Activated T-cell treated with anti-CD3 and anti-CD28 coated beads, Interleukin-2, amount 50 U/mL, for 72 hours (primary cell): ENCODE measurements at regions not wholly inside any gene's neighbourhood (a gene's known extent, or its start where the extent isn't known, plus 50 kb on each side); places are given as distances from the start of the nearest gene placed in this dataset.

Experiments
- ATAC-seq, 2 donors: fragments of 150-1000 bp; cut with Tn5 transposase; replicated peaks in 1 of 2; 2 replicates each; pipeline ENCODE4 v1.10.0; 2021; ENCODE audit warnings: moderate library complexity in 2 of 2, mild to moderate bottlenecking in 1 of 2
- DNase-seq, 2 donors: peaks; one replicate each; pipeline ENCODE4 v3.0.0; 2021 to 2022; ENCODE audit warnings: mixed read lengths in 1 of 2
- H3K27ac Mint-ChIP-seq: one replicate; pipeline ENCODE4 v1.8.0; 2022; ENCODE audit warnings: mild to moderate bottlenecking, moderate library complexity, mixed read lengths
- H3K27me3 Mint-ChIP-seq: one replicate; pipeline ENCODE4 v1.8.0; 2022; ENCODE audit warnings: low read depth, mixed read lengths
- H3K36me3 Mint-ChIP-seq, 2 donors: one replicate each; pipeline ENCODE4 v1.8.0; 2022; ENCODE audit warnings: mixed read lengths in 2 of 2, mild to moderate bottlenecking in 1 of 2; ENCODE audit not compliant: insufficient read depth in 2 of 2
- H3K4me1 Mint-ChIP-seq: one replicate; pipeline ENCODE4 v1.8.0; 2022; ENCODE audit warnings: low read depth, mixed read lengths
- H3K4me3 Mint-ChIP-seq, 2 donors: one replicate each; pipeline ENCODE4 v1.8.0; 2022; ENCODE audit warnings: mild to moderate bottlenecking in 2 of 2, mixed read lengths in 2 of 2, moderate library complexity in 2 of 2
- H3K9me3 Mint-ChIP-seq, 2 donors: one replicate each; pipeline ENCODE4 v1.8.0; 2022; ENCODE audit warnings: mixed read lengths in 2 of 2

- H3K4me1 Mint-ChIP-seq, result peaks cover 35% of the 10 kb centered on the region
- H3K4me3 Mint-ChIP-seq, result peak overlapping the region in 1 of 2 donors; percentile 60
- ATAC-seq (no peak), DNase-seq (no peak)
- H3K27me3 Mint-ChIP-seq, result no peaks in the 10 kb centered on the region
- H3K9me3 Mint-ChIP-seq, result peaks cover 15 to 20% of the 10 kb centered on the region in 2 donors
- H3K27ac Mint-ChIP-seq, result no peak overlapping the region
- peaks cover 11 to 30% of the 10 kb centered on the region in 2 donors for H3K36me3 Mint-ChIP-seq
Observed at GRCh38 chr2:7661502-7661901, 744.3 kb downstream of the RNF144A start.

- Mint-ChIP-seq H3K27me3 (no peaks in the 10 kb centered on the region), H3K4me1 (peaks cover 48% of the 10 kb centered on the region), H3K9me3 (peaks cover 5 to 8% of the 10 kb centered on the region in 2 donors), H3K27ac (peak overlapping the region; percentile 18), H3K36me3 (peaks cover 11 to 24% of the 10 kb centered on the region in 2 donors), H3K4me3 (peak overlapping the region in 1 of 2 donors; percentile 18)
- DNase-seq, result no peak
- ATAC-seq, result peak; percentile 56 to 68
Observed at GRCh38 chr2:7665880-7666279, 748.7 kb downstream of the RNF144A start.

GRCh38 chr2:7666596-7667259 is 749.5 kb downstream of the RNF144A start:
- Mint-ChIP-seq H3K27me3 (no peaks in the 10 kb centered on the region), H3K9me3 (peaks cover 5 to 6% of the 10 kb centered on the region in 2 donors), H3K27ac (peak overlapping the region; percentile 18), H3K4me1 (peaks cover 56% of the 10 kb centered on the region), H3K36me3 (peaks cover 11 to 22% of the 10 kb centered on the region in 2 donors), H3K4me3 (peak overlapping the region in 1 of 2 donors; percentile 1)
- DNase-seq (no peak), ATAC-seq (no peak)

- peaks cover 62% of the 10 kb centered on the region for H3K4me1 Mint-ChIP-seq
- no peak for ATAC-seq
- H3K27me3 Mint-ChIP-seq, result no peaks in the 10 kb centered on the region
- no peak overlapping the region for H3K4me3 Mint-ChIP-seq
- DNase-seq, result no peak
- no peak overlapping the region for H3K27ac Mint-ChIP-seq
- peaks cover 4 to 5% of the 10 kb centered on the region in 2 donors for H3K9me3 Mint-ChIP-seq
- H3K36me3 Mint-ChIP-seq, result peaks cover 13 to 25% of the 10 kb centered on the region in 2 donors
Observed at GRCh38 chr2:7667260-7667757, 750.1 kb downstream of the RNF144A start.

- peak in 1 of 2 donors; percentile 30 for ATAC-seq
Observed at GRCh38 chr2:7670905-7671641, 753.9 kb downstream of the RNF144A start.

GRCh38 chr2:7672027-7672684 is 754.9 kb downstream of the RNF144A start:
- Mint-ChIP-seq H3K27me3 (no peaks in the 10 kb centered on the region), H3K4me1 (peaks cover 71% of the 10 kb centered on the region), H3K27ac (peak overlapping the region; percentile 91), H3K36me3 (peaks cover 22 to 38% of the 10 kb centered on the region in 2 donors), H3K4me3 (peak overlapping the region; percentile 77 to 85), H3K9me3 (peaks cover 0 to 6% of the 10 kb centered on the region in 2 donors)
- ATAC-seq (peak; percentile 86 to 89), DNase-seq (peak; percentile 67 to 72)

More at GRCh38 chr2:7670905-7671641, 753.9 kb downstream of the RNF144A start:
- H3K27ac Mint-ChIP-seq, result peak overlapping the region; percentile 78
- peaks cover 22 to 37% of the 10 kb centered on the region in 2 donors for H3K36me3 Mint-ChIP-seq
- H3K27me3 Mint-ChIP-seq, result no peaks in the 10 kb centered on the region
- peaks cover 73% of the 10 kb centered on the region for H3K4me1 Mint-ChIP-seq
- peaks cover 4 to 9% of the 10 kb centered on the region in 2 donors for H3K9me3 Mint-ChIP-seq
- peak overlapping the region; percentile 77 to 85 for H3K4me3 Mint-ChIP-seq
- peak; percentile 31 to 35 for DNase-seq

- ATAC-seq (peak; percentile 56 to 68), DNase-seq (peak; percentile 26 to 30)
- Mint-ChIP-seq H3K9me3 (peaks cover 0 to 6% of the 10 kb centered on the region in 2 donors), H3K4me1 (peaks cover 67% of the 10 kb centered on the region), H3K27ac (peak overlapping the region; percentile 91), H3K36me3 (peaks cover 19 to 34% of the 10 kb centered on the region in 2 donors), H3K4me3 (peak overlapping the region; percentile 77 to 85), H3K27me3 (no peaks in the 10 kb centered on the region)
Observed at GRCh38 chr2:7672685-7673071, 755.5 kb downstream of the RNF144A start.

- Mint-ChIP-seq H3K4me1 (peaks cover 68% of the 10 kb centered on the region), H3K27me3 (no peaks in the 10 kb centered on the region)
Observed at GRCh38 chr2:7673101-7673500, 755.9 kb downstream of the RNF144A start.

GRCh38 chr2:7673853-7674252 is 756.6 kb downstream of the RNF144A start:
- peak overlapping the region; percentile 31 for H3K27ac Mint-ChIP-seq
- H3K4me1 Mint-ChIP-seq, result peaks cover 76% of the 10 kb centered on the region
- ATAC-seq (no peak), DNase-seq (no peak)
- peaks cover 19 to 37% of the 10 kb centered on the region in 2 donors for H3K36me3 Mint-ChIP-seq
- peaks cover 3 to 6% of the 10 kb centered on the region in 2 donors for H3K9me3 Mint-ChIP-seq
- no peaks in the 10 kb centered on the region for H3K27me3 Mint-ChIP-seq
- H3K4me3 Mint-ChIP-seq, result no peak overlapping the region

More at GRCh38 chr2:7673101-7673500, 755.9 kb downstream of the RNF144A start:
- DNase-seq, result no peak
- H3K27ac Mint-ChIP-seq, result peak overlapping the region; percentile 91
- peaks cover 0 to 6% of the 10 kb centered on the region in 2 donors for H3K9me3 Mint-ChIP-seq
- no peak for ATAC-seq
- H3K36me3 Mint-ChIP-seq, result peaks cover 19 to 34% of the 10 kb centered on the region in 2 donors
- peak overlapping the region; percentile 77 to 85 for H3K4me3 Mint-ChIP-seq

- no peak for ATAC-seq
- no peak overlapping the region for H3K27ac Mint-ChIP-seq
- no peak for DNase-seq
- peaks cover 19 to 33% of the 10 kb centered on the region in 2 donors for H3K36me3 Mint-ChIP-seq
- peaks cover 81% of the 10 kb centered on the region for H3K4me1 Mint-ChIP-seq
- no peaks in the 10 kb centered on the region for H3K27me3 Mint-ChIP-seq
- H3K4me3 Mint-ChIP-seq, result no peak overlapping the region
- H3K9me3 Mint-ChIP-seq, result peaks cover 3 to 6% of the 10 kb centered on the region in 2 donors
Observed at GRCh38 chr2:7674606-7675005, 757.4 kb downstream of the RNF144A start.

GRCh38 chr2:7676714-7677113 is 759.5 kb downstream of the RNF144A start:
- peaks cover 69% of the 10 kb centered on the region for H3K4me1 Mint-ChIP-seq
- no peak for DNase-seq
- H3K27ac Mint-ChIP-seq, result no peak overlapping the region
- H3K4me3 Mint-ChIP-seq, result no peak overlapping the region
- H3K36me3 Mint-ChIP-seq, result peaks cover 15 to 29% of the 10 kb centered on the region in 2 donors
- no peak for ATAC-seq
- peaks cover 3 to 6% of the 10 kb centered on the region in 2 donors for H3K9me3 Mint-ChIP-seq
- no peaks in the 10 kb centered on the region for H3K27me3 Mint-ChIP-seq

GRCh38 chr2:7681881-7682461 is 764.8 kb downstream of the RNF144A start:
- DNase-seq (no peak), ATAC-seq (no peak)
- Mint-ChIP-seq H3K4me3 (no peak overlapping the region), H3K4me1 (peaks cover 31% of the 10 kb centered on the region), H3K36me3 (peaks cover 0 to 3% of the 10 kb centered on the region in 2 donors), H3K9me3 (peaks cover 0 to 3% of the 10 kb centered on the region in 2 donors), H3K27me3 (no peaks in the 10 kb centered on the region), H3K27ac (no peak overlapping the region)
